Kidney (tissue), 13 donors: ENCODE measurements at regions not wholly inside any gene's neighbourhood (a gene's known extent, or its start where the extent isn't known, plus 50 kb on each side); places are given as distances from the start of the nearest gene placed in this dataset.

Experiments used
- DNase-seq, 5 donors: peaks; one replicate each; pipeline ENCODE4 v3.0.0-alpha.2; 2013 to 2020
- FAIRE-seq: peaks from 2 replicates; lab custom pipeline; 2012; peaks lifted over from hg19 to GRCh38; lab: Jason Lieb, UNC
- H3K27ac ChIP-seq, 2 donors: one replicate each; pipeline ENCODE4 v1.7.0; 2013; ENCODE audit warnings: low read depth in 2 of 2, low read length in 2 of 2, inconsistent platforms in 1 of 2
- H3K27me3 ChIP-seq: one replicate; pipeline ENCODE4 v1.7.1; 2013; ENCODE audit warnings: low read length, inconsistent platforms; ENCODE audit not compliant: control insufficient read depth, insufficient read depth
- H3K36me3 ChIP-seq, 3 donors: one replicate each; pipeline versions ENCODE4 v1.7.0 to v1.7.1; 2013; ENCODE audit warnings: low read length in 3 of 3, control low read depth in 1 of 3, inconsistent platforms in 1 of 3; ENCODE audit not compliant: insufficient read depth in 3 of 3, control insufficient read depth in 2 of 3
- H3K4me1 ChIP-seq, 3 donors: one replicate each; pipeline versions ENCODE4 v1.7.0 to v1.7.1; 2013; ENCODE audit warnings: low read length in 3 of 3, inconsistent platforms in 1 of 3, low read depth in 1 of 3; ENCODE audit not compliant: control insufficient read depth in 2 of 3, insufficient read depth in 2 of 3
- H3K4me3 ChIP-seq, 3 donors: one replicate each; pipeline versions ENCODE4 v1.7.0 to v1.8.1; 2013; ENCODE audit warnings: low read length in 3 of 3, control low read depth in 1 of 3, inconsistent platforms in 1 of 3
- H3K9ac ChIP-seq, 3 donors: one replicate each; pipeline versions ENCODE4 v1.7.0 to v1.7.1; 2013; ENCODE audit warnings: low read length in 3 of 3, control low read depth in 1 of 3, inconsistent platforms in 1 of 3
- H3K9me3 ChIP-seq, 3 donors: one replicate each; pipeline versions ENCODE4 v1.7.0 to v1.7.1; 2013; ENCODE audit warnings: low read length in 3 of 3, control low read depth in 1 of 3, inconsistent platforms in 1 of 3; ENCODE audit not compliant: control insufficient read depth in 2 of 3, insufficient read depth in 1 of 3
- intact Hi-C: fragments of 100-400 bp; cut with DNase I; formaldehyde crosslinking; loops from one replicate; pipeline ENCODE4 v1.11.1; 2022
- TF ChIP-seq, protein P1 (sequence below): IDR thresholded peaks from 3 replicates; pipeline ENCODE4 v1.5.1; 2012; ENCODE audit warnings: mild to moderate bottlenecking, moderate library complexity, borderline replicate concordance; ENCODE audit not compliant: insufficient read depth; ENCODE audit errors: extremely low read depth
- donor health status: control.
- donor health status: control.
- donor health status: control.
- donor health status: control.
- donor health status: control.
- donor health status: DM: yes; HTN: yes; CAD: no.
- donor health status: Normal renal cell carcinoma (clear cell type).

DNA sequence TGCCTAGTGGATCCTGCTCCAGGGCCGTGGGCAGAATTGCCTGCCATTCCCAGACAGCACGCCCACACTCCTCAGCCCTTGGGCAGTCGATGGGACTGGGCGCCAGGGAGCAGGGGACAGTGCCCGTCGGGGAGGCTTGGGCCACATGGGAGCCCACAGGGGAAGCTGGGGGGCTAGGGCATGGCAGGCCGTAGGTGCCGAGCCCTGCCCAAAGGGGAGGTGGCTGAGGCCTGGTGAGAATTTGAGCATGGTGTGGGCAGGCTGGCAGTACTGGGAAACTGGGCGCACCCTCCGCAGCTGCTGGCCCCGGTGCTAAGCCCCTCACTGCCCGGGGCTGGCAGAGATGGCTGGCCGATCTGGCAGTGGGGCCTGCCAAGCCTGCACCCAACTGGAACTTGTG is 1225.9 kb upstream of the EPHA6 start:
- H3K9me3 ChIP-seq = no peaks in the 10 kb centered on the region
- intact Hi-C loops = no loop called here
- no peaks in the 10 kb centered on the region for H3K36me3 ChIP-seq
- H3K9ac ChIP-seq = no peak overlapping the region
- TF ChIP-seq, protein P1, sequence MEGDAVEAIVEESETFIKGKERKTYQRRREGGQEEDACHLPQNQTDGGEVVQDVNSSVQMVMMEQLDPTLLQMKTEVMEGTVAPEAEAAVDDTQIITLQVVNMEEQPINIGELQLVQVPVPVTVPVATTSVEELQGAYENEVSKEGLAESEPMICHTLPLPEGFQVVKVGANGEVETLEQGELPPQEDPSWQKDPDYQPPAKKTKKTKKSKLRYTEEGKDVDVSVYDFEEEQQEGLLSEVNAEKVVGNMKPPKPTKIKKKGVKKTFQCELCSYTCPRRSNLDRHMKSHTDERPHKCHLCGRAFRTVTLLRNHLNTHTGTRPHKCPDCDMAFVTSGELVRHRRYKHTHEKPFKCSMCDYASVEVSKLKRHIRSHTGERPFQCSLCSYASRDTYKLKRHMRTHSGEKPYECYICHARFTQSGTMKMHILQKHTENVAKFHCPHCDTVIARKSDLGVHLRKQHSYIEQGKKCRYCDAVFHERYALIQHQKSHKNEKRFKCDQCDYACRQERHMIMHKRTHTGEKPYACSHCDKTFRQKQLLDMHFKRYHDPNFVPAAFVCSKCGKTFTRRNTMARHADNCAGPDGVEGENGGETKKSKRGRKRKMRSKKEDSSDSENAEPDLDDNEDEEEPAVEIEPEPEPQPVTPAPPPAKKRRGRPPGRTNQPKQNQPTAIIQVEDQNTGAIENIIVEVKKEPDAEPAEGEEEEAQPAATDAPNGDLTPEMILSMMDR = no peak
- DNase-seq (peak in 1 of 5 donors; percentile 56), FAIRE-seq (no peak)
- H3K4me3 ChIP-seq = no peak overlapping the region
- H3K4me1 ChIP-seq = no peaks in the 10 kb centered on the region
- no peaks in the 10 kb centered on the region for H3K27me3 ChIP-seq
- no peak overlapping the region for H3K27ac ChIP-seq

DNA sequence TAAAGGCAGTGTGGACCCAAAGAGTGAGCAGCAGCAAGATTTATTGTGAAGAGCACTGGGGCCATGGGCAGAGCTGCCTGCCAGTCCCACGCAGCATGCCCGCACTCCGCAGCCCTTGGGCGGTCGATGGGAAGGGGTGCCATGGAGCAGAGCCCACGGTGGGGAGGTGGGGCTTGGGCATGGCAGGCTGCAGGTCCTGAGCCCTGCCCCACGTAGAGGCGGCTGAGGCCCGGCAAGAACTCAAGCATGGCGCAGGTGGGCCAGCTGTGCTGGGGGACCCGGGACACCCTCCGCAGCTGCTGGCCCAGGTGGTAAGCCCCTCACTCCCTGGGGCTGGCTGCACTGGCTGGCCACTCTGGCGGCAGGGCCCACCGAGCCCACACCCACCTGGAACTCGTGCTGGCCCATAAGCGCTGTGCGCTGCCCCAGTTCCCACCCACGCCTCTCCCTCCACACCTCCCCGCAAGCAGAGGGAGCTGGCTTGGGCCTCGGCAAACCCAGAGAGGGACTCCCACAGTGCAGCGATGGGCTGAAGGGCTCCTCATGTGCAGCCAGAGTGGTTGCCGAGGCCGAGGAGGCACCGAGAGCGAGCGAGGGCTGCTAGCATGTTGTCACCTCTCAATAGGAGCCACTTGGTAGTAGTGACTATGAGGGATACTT is 1218.8 kb upstream of the EPHA6 start:
- no peak for FAIRE-seq
- DNase-seq = peak in 1 of 5 donors; percentile 61
- TF ChIP-seq, protein P1 = no peak

DNA sequence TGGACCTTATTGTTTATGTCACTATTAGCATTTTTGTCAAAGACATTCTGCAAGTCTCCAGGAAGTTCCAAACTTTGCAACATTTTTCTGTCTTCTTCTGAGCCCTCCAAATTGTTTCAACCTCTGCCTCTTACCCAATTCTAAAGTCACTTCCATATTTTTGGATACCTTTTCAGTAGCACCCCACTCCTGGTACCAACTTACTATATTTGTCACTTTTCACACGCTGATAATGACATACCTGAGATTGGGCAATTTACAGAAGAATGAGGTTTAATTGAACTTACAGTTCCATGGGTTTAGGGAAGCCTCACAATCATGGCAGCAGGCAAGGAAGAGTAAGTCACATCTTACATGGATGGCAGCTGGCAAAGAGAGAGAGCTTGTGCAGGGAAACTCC is 1206.5 kb upstream of the EPHA6 start:
- Histone ChIP-seq H3K9me3 (peaks cover 0 to 11% (median 0%) of the 10 kb centered on the region in 3 donors), H3K9ac (no peak overlapping the region), H3K27ac (no peak overlapping the region), H3K4me1 (no peaks in the 10 kb centered on the region), H3K36me3 (no peaks in the 10 kb centered on the region), H3K27me3 (no peaks in the 10 kb centered on the region), H3K4me3 (no peak overlapping the region)
- FAIRE-seq = no peak
- TF ChIP-seq, protein P1 = no peak
- intact Hi-C loops = no loop called here
- DNase-seq = no peak

More for the DNA sequence above, 1218.8 kb upstream of the EPHA6 start:
- H3K27ac ChIP-seq = no peak overlapping the region
- no peak overlapping the region for H3K9ac ChIP-seq
- no peak overlapping the region for H3K4me3 ChIP-seq
- H3K9me3 ChIP-seq = no peaks in the 10 kb centered on the region
- no peaks in the 10 kb centered on the region for H3K27me3 ChIP-seq
- intact Hi-C loops = no loop called here
- no peaks in the 10 kb centered on the region for H3K36me3 ChIP-seq
- no peaks in the 10 kb centered on the region for H3K4me1 ChIP-seq
